ENCODE measurements at regions not wholly inside any gene's neighbourhood (a gene's known extent, or its start where the extent isn't known, plus 50 kb on each side); places are given as distances from the start of the nearest gene placed in this dataset.

DNA sequence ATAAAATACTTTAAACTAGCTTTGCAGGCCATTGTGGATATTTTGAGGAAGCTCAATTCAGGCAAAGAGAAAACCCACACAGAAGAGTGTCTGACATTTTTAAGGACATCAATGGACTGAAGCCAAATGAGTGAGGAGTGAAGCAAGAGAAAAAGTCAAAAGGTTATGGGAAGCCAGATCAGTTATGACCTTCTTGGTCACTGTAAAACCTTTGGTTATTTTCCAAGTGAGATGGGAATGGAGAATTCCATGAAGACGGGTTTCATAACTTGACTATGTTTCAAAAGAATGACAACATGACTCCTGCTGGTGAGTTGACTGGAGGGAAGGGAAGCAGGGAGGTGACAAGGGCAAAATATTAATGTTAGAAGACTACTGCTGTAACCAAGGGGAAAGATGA, 585.2 kb downstream of the EFNA5 start:
- H3K4me1 ChIP-seq (ENCODE audit: control insufficient read depth, insufficient read depth, low read length): no peaks in the 10 kb centered on the region
- peaks cover 0 to 5% of the 10 kb centered on the region in 2 donors for H3K9me3 Mint-ChIP-seq
- H3K4me1 Mint-ChIP-seq: no peaks in the 10 kb centered on the region
- ATAC-seq (no peak), DNase-seq (no peak)
- intact Hi-C loops (cut with micrococcal nuclease): no loop called here
- H3K27me3 ChIP-seq (ENCODE audit: control insufficient read depth, insufficient read depth, low read length): no peaks in the 10 kb centered on the region
- no peaks in the 10 kb centered on the region for H3K36me3 ChIP-seq (ENCODE audit: control insufficient read depth, insufficient read depth, low read length)
- TF ChIP-seq, protein P1, sequence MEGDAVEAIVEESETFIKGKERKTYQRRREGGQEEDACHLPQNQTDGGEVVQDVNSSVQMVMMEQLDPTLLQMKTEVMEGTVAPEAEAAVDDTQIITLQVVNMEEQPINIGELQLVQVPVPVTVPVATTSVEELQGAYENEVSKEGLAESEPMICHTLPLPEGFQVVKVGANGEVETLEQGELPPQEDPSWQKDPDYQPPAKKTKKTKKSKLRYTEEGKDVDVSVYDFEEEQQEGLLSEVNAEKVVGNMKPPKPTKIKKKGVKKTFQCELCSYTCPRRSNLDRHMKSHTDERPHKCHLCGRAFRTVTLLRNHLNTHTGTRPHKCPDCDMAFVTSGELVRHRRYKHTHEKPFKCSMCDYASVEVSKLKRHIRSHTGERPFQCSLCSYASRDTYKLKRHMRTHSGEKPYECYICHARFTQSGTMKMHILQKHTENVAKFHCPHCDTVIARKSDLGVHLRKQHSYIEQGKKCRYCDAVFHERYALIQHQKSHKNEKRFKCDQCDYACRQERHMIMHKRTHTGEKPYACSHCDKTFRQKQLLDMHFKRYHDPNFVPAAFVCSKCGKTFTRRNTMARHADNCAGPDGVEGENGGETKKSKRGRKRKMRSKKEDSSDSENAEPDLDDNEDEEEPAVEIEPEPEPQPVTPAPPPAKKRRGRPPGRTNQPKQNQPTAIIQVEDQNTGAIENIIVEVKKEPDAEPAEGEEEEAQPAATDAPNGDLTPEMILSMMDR (IDR thresholded peaks at IDR 0.05): no peak
- no peak overlapping the region for H3K4me3 Mint-ChIP-seq
- H3K9me3 ChIP-seq (ENCODE audit: control insufficient read depth, insufficient read depth, low read length): no peaks in the 10 kb centered on the region
- H3K27ac ChIP-seq (ENCODE audit: low read length): no peak overlapping the region
- H3K36me3 Mint-ChIP-seq: no peaks in the 10 kb centered on the region
- peaks cover 20 to 35% of the 10 kb centered on the region in 2 donors for H3K27me3 Mint-ChIP-seq (ENCODE audit: low read depth in 2 of 2)
- 91% methylated on average over 1 of the region's 1 CpG for WGBS (ENCODE audit: insufficient coverage)
- H3K27ac Mint-ChIP-seq: no peak overlapping the region
- H3K4me3 ChIP-seq (ENCODE audit: low read length): no peak overlapping the region

DNA sequence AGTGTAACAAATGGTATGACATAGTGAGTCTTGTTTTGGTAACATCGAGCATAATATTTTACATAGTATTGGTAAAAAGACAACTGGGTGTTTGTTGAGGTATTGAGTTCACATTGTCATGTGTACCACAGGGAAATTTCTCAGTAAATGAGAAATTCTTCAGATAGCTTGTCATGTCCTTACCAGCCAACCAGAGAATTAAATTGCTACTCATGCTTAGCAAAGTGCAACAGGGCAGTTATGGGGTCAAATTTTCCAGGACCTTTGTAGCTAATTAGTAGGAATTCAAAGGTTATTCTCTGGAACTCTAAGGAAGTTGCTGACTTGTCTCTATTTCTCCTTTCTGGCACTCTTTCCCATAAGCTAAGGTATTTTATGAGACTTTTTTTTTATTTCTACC, 595.7 kb downstream of the EFNA5 start:
- Mint-ChIP-seq H3K4me1 (no peaks in the 10 kb centered on the region), H3K9me3 (peaks cover 0 to 6% of the 10 kb centered on the region in 2 donors), H3K36me3 (no peaks in the 10 kb centered on the region), H3K27me3 (ENCODE audit: low read depth in 2 of 2) (peaks cover 17 to 18% of the 10 kb centered on the region in 2 donors), H3K4me3 (no peak overlapping the region), H3K27ac (no peak overlapping the region)
- Histone ChIP-seq H3K27me3 (ENCODE audit: control insufficient read depth, insufficient read depth, low read length) (no peaks in the 10 kb centered on the region), H3K4me3 (ENCODE audit: low read length) (no peak overlapping the region), H3K4me1 (ENCODE audit: control insufficient read depth, insufficient read depth, low read length) (no peaks in the 10 kb centered on the region), H3K36me3 (ENCODE audit: control insufficient read depth, insufficient read depth, low read length) (no peaks in the 10 kb centered on the region), H3K9me3 (ENCODE audit: control insufficient read depth, insufficient read depth, low read length) (no peaks in the 10 kb centered on the region), H3K27ac (ENCODE audit: low read length) (no peak overlapping the region)
- DNase-seq (no peak), ATAC-seq (no peak)
- 75% methylated on average over 1 of the region's 1 CpG for WGBS (ENCODE audit: insufficient coverage)
- intact Hi-C loops (cut with micrococcal nuclease): no loop called here
- TF ChIP-seq, protein P1 (IDR thresholded peaks at IDR 0.05): no peak

DNA sequence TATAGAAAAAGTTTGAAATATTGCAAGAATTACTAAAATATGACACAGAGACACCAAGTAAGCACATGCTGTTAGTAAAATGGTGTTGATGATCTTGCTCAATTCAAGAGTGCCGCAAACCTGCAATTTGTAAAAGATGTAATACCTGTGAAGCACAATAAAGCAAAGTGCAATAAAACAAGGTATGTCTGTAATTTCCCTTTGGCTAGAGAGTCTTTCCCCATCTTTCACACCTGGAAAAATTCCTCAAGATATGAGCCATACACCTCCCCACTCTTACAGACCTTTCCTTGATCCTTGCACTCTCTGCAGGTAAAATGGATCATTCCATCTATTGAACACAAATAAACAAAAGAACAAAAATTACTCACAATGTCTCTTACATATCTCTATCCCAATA, 597.8 kb downstream of the EFNA5 start:
- Mint-ChIP-seq H3K36me3 (no peaks in the 10 kb centered on the region), H3K27ac (no peak overlapping the region), H3K4me1 (no peaks in the 10 kb centered on the region), H3K9me3 (peaks cover 0 to 6% of the 10 kb centered on the region in 2 donors), H3K4me3 (no peak overlapping the region), H3K27me3 (ENCODE audit: low read depth in 2 of 2) (peaks cover 11 to 22% of the 10 kb centered on the region in 2 donors)
- intact Hi-C loops (cut with micrococcal nuclease): no loop called here
- no peak overlapping the region for H3K27ac ChIP-seq (ENCODE audit: low read length)
- TF ChIP-seq, protein P1 (IDR thresholded peaks at IDR 0.05): no peak
- no peaks in the 10 kb centered on the region for H3K27me3 ChIP-seq (ENCODE audit: control insufficient read depth, insufficient read depth, low read length)
- no peak for DNase-seq
- H3K4me1 ChIP-seq (ENCODE audit: control insufficient read depth, insufficient read depth, low read length): no peaks in the 10 kb centered on the region
- WGBS (ENCODE audit: insufficient coverage): 100% methylated on average over 1 of the region's 1 CpG
- no peaks in the 10 kb centered on the region for H3K36me3 ChIP-seq (ENCODE audit: control insufficient read depth, insufficient read depth, low read length)
- no peaks in the 10 kb centered on the region for H3K9me3 ChIP-seq (ENCODE audit: control insufficient read depth, insufficient read depth, low read length)
- H3K4me3 ChIP-seq (ENCODE audit: low read length): no peak overlapping the region
- no peak for ATAC-seq

DNA sequence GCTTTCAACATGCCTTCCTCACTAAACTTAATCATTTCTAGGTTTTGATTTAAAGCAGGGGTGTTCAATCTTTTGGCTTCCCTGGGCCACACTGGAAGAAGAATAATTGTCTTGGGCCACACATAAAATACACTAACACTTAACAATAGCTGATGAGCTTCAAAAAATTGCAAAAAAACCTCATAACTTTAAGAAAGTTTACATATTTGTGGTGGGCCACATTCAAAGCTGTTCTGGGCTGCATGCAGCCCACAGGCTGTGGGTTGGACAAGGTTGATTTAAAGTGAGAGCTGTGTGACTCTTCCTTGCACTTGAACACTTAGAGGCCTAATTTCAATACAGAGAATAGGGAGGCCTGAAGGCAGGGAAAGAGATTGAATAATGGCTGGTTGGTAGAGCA, 598.3 kb downstream of the EFNA5 start:
- Histone ChIP-seq H3K9me3 (ENCODE audit: control insufficient read depth, insufficient read depth, low read length) (no peaks in the 10 kb centered on the region), H3K36me3 (ENCODE audit: control insufficient read depth, insufficient read depth, low read length) (no peaks in the 10 kb centered on the region), H3K27ac (ENCODE audit: low read length) (no peak overlapping the region), H3K4me3 (ENCODE audit: low read length) (no peak overlapping the region), H3K27me3 (ENCODE audit: control insufficient read depth, insufficient read depth, low read length) (no peaks in the 10 kb centered on the region), H3K4me1 (ENCODE audit: control insufficient read depth, insufficient read depth, low read length) (no peaks in the 10 kb centered on the region)
- intact Hi-C loops (cut with micrococcal nuclease): no loop called here
- Mint-ChIP-seq H3K4me3 (no peak overlapping the region), H3K9me3 (peaks cover 0 to 6% of the 10 kb centered on the region in 2 donors), H3K27ac (no peak overlapping the region), H3K36me3 (no peaks in the 10 kb centered on the region), H3K27me3 (ENCODE audit: low read depth in 2 of 2) (peaks cover 11 to 28% of the 10 kb centered on the region in 2 donors), H3K4me1 (no peaks in the 10 kb centered on the region)
- TF ChIP-seq, protein P1 (IDR thresholded peaks at IDR 0.05): no peak
- ATAC-seq (no peak), DNase-seq (no peak)

All from natural killer cell (primary cell).